ENCODE measurements at regions not wholly inside any gene's neighbourhood (a gene's known extent, or its start where the extent isn't known, plus 50 kb on each side); places are given as distances from the start of the nearest gene placed in this dataset.

GRCh38 chr4:43341741-43342140 lies 449.2 kb downstream of the GRXCR1 start:
- DNase-seq (ENCODE audit: low read depth in 4 of 4, low spot score in 3 of 4): no peak

GRCh38 chr4:43343298-43343697 lies 450.8 kb downstream of the GRXCR1 start:
- DNase-seq (ENCODE audit: low read depth in 4 of 4, low spot score in 3 of 4): no peak

- no peak for DNase-seq (ENCODE audit: low read depth in 4 of 4, low spot score in 3 of 4)
These were observed 452.9 kb downstream of the GRXCR1 start for GRCh38 chr4:43345323-43345925.

GRCh38 chr4:43348591-43348990 lies 456.1 kb downstream of the GRXCR1 start:
- no peak for DNase-seq (ENCODE audit: low read depth in 4 of 4, low spot score in 3 of 4)

GRCh38 chr4:43351970-43352806 lies 459.7 kb downstream of the GRXCR1 start:
- no peak for DNase-seq (ENCODE audit: low read depth in 4 of 4, low spot score in 3 of 4)

- DNase-seq (ENCODE audit: low read depth in 4 of 4, low spot score in 3 of 4): no peak
These were observed 460.3 kb downstream of the GRXCR1 start for GRCh38 chr4:43352859-43353258.

GRCh38 chr4:43353552-43353951 lies 461.0 kb downstream of the GRXCR1 start:
- DNase-seq (ENCODE audit: low read depth in 4 of 4, low spot score in 3 of 4): no peak

- no peak for DNase-seq (ENCODE audit: low read depth in 4 of 4, low spot score in 3 of 4)
These were observed 464.3 kb downstream of the GRXCR1 start for GRCh38 chr4:43356786-43357185.

- no peak for DNase-seq (ENCODE audit: low read depth in 4 of 4, low spot score in 3 of 4)
These were observed 464.9 kb downstream of the GRXCR1 start for GRCh38 chr4:43357252-43357974.

GRCh38 chr4:43360296-43360695 lies 467.8 kb downstream of the GRXCR1 start:
- DNase-seq (ENCODE audit: low read depth in 4 of 4, low spot score in 3 of 4): no peak

GRCh38 chr4:43362875-43363636 lies 470.5 kb downstream of the GRXCR1 start:
- DNase-seq (ENCODE audit: low read depth in 4 of 4, low spot score in 3 of 4): no peak

- DNase-seq (ENCODE audit: low read depth in 4 of 4, low spot score in 3 of 4): no peak
These were observed 476.6 kb downstream of the GRXCR1 start for GRCh38 chr4:43369036-43369594.

- DNase-seq (ENCODE audit: low read depth in 4 of 4, low spot score in 3 of 4): no peak
These were observed 480.7 kb downstream of the GRXCR1 start for GRCh38 chr4:43373201-43373600.

- DNase-seq (ENCODE audit: low read depth in 4 of 4, low spot score in 3 of 4): no peak
These were observed 481.8 kb downstream of the GRXCR1 start for GRCh38 chr4:43374216-43374751.

GRCh38 chr4:43379016-43379415 lies 486.5 kb downstream of the GRXCR1 start:
- no peak for DNase-seq (ENCODE audit: low read depth in 4 of 4, low spot score in 3 of 4)

- no peak for DNase-seq (ENCODE audit: low read depth in 4 of 4, low spot score in 3 of 4)
These were observed 487.6 kb downstream of the GRXCR1 start for GRCh38 chr4:43380093-43380492.

GRCh38 chr4:43391069-43391468 lies 498.6 kb downstream of the GRXCR1 start:
- DNase-seq (ENCODE audit: low read depth in 4 of 4, low spot score in 3 of 4): no peak

GRCh38 chr4:43394976-43395375 lies 502.5 kb downstream of the GRXCR1 start:
- no peak for DNase-seq (ENCODE audit: low read depth in 4 of 4, low spot score in 3 of 4)

- DNase-seq (ENCODE audit: low read depth in 4 of 4, low spot score in 3 of 4): no peak
These were observed 507.2 kb downstream of the GRXCR1 start for GRCh38 chr4:43399726-43400125.

- no peak for DNase-seq (ENCODE audit: low read depth in 4 of 4, low spot score in 3 of 4)
These were observed 509.9 kb downstream of the GRXCR1 start for GRCh38 chr4:43402393-43402792.

All from left renal pelvis (tissue), 4 donors.